ENCODE measurements at regions not wholly inside any gene's neighbourhood (a gene's known extent, or its start where the extent isn't known, plus 50 kb on each side); places are given as distances from the start of the nearest gene placed in this dataset.

DNA sequence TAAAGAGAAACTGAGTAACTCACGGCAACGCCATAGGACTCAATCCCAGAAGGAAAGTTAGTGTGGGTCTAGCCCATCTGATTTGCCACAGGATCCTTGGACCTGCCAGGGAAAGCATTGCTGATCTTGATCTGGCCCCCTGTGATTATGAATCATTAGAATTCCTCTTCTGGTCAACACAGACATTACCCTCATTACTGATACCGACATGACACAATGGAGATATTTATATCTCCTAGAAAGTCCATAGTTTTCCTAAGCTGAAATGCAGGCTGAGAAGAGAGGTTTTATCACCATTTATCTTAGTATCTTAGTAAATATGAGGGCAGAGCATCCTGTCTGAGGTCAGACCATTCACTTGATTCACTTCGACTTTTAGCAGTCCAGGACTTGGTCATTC, 75.5 kb upstream of the CCDC68 start:
- DNase-seq (no peak), ATAC-seq (no peak)
- ChIA-PET POLR2A (no interaction called here), CTCF (no interaction called here)
- Mint-ChIP-seq H3K4me3 (no peak overlapping the region), H3K4me1 (ENCODE audit: low read depth) (no peaks in the 10 kb centered on the region), H3K9me3 (no peaks in the 10 kb centered on the region), H3K27me3 (no peaks in the 10 kb centered on the region), H3K27ac (no peak overlapping the region), H3K36me3 (ENCODE audit: low read depth) (no peaks in the 10 kb centered on the region)
- intact Hi-C loops (cut with micrococcal nuclease), result no loop called here
- TF ChIP-seq, protein P1, sequence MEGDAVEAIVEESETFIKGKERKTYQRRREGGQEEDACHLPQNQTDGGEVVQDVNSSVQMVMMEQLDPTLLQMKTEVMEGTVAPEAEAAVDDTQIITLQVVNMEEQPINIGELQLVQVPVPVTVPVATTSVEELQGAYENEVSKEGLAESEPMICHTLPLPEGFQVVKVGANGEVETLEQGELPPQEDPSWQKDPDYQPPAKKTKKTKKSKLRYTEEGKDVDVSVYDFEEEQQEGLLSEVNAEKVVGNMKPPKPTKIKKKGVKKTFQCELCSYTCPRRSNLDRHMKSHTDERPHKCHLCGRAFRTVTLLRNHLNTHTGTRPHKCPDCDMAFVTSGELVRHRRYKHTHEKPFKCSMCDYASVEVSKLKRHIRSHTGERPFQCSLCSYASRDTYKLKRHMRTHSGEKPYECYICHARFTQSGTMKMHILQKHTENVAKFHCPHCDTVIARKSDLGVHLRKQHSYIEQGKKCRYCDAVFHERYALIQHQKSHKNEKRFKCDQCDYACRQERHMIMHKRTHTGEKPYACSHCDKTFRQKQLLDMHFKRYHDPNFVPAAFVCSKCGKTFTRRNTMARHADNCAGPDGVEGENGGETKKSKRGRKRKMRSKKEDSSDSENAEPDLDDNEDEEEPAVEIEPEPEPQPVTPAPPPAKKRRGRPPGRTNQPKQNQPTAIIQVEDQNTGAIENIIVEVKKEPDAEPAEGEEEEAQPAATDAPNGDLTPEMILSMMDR (IDR thresholded peaks at IDR 0.05), result no peak

DNA sequence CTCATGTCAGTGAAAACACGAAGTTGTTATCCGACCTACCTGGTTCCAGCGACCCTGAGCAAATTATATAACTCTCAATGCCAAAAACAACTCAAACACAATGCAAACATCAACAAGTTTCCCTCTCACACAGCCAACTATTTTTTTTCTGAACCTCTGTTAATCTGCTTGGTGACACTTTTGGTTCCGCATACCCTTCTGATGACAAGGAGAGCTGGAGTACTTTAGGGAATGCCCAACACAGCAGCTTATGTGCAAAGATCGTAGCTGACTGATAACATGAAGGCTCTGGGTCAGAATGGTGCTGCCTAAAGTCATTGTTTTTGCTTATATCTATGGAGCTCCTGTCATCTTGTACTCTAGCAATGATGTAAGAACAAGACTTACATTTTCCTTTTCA, 72.7 kb upstream of the CCDC68 start:
- H3K9me3 Mint-ChIP-seq, result no peaks in the 10 kb centered on the region
- no peaks in the 10 kb centered on the region for H3K27me3 Mint-ChIP-seq
- H3K36me3 Mint-ChIP-seq (ENCODE audit: low read depth), result no peaks in the 10 kb centered on the region
- no peak overlapping the region for H3K27ac Mint-ChIP-seq
- intact Hi-C loops (cut with micrococcal nuclease), result no loop called here
- no peak for DNase-seq
- CTCF ChIA-PET, result no interaction called here
- no peak overlapping the region for H3K4me3 Mint-ChIP-seq
- no peak for ATAC-seq
- no peaks in the 10 kb centered on the region for H3K4me1 Mint-ChIP-seq (ENCODE audit: low read depth)
- POLR2A ChIA-PET, result no interaction called here
- TF ChIP-seq, protein P1 (IDR thresholded peaks at IDR 0.05), result no peak

DNA sequence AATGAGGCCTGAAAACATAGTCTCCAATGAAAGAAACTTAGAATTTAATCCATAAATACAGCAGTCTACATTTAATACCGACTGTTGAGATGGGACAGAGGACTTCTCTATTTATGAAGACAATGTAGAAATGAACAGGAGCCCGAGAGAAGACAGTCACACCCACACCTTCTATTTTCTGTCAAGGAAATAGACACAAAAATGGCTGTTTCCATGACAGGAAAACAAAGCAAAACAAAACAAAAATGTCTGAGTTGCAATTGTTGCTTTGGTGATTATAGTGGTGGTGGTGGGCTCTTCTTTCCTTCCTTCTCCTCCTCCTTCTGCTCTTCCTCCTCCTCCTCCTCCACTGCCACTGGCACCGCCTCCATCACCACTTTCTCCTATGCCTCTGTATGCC, 72.3 kb upstream of the CCDC68 start:
- Mint-ChIP-seq H3K27ac (no peak overlapping the region), H3K4me3 (no peak overlapping the region), H3K9me3 (no peaks in the 10 kb centered on the region), H3K36me3 (ENCODE audit: low read depth) (no peaks in the 10 kb centered on the region), H3K4me1 (ENCODE audit: low read depth) (no peaks in the 10 kb centered on the region), H3K27me3 (no peaks in the 10 kb centered on the region)
- intact Hi-C loops (cut with micrococcal nuclease), result no loop called here
- CTCF ChIA-PET, result no interaction called here
- TF ChIP-seq, protein P1 (IDR thresholded peaks at IDR 0.05), result no peak
- ATAC-seq (no peak), DNase-seq (no peak)
- POLR2A ChIA-PET, result no interaction called here

DNA sequence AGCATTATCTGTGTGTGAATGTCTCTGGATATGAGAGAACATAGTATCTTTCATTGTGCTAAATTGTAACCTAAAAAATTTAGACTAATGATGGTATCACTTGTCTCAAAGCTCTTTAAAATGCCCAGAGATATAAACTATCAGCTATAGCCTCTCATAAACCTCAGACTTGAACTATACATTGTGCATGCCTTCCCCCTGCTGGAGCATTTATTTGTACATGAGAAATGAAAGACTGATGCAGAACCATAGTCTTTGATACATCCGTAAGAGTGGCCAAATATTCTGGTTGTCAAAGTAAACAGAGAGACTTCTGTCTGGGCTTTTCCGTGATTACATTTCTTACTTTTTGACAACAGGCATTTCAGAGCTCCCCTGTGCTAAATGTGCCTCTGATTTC, 71.9 kb upstream of the CCDC68 start:
- Mint-ChIP-seq H3K27ac (no peak overlapping the region), H3K4me1 (ENCODE audit: low read depth) (no peaks in the 10 kb centered on the region), H3K36me3 (ENCODE audit: low read depth) (no peaks in the 10 kb centered on the region), H3K4me3 (no peak overlapping the region), H3K27me3 (no peaks in the 10 kb centered on the region), H3K9me3 (no peaks in the 10 kb centered on the region)
- TF ChIP-seq, protein P1 (IDR thresholded peaks at IDR 0.05), result no peak
- ATAC-seq (no peak), DNase-seq (no peak)
- intact Hi-C loops (cut with micrococcal nuclease), result no loop called here
- ChIA-PET CTCF (no interaction called here), POLR2A (no interaction called here)

GRCh38 chr18:55024564-55024963, 65.3 kb upstream of the CCDC68 start:
- intact Hi-C loops (cut with micrococcal nuclease), result no loop called here

More at GRCh38 chr18:55024564-55024963, 65.3 kb upstream of the CCDC68 start:
- POLR2A ChIA-PET, result no interaction called here
- CTCF ChIA-PET, result no interaction called here
- DNase-seq (no peak), ATAC-seq (no peak)
- H3K4me1 Mint-ChIP-seq (ENCODE audit: low read depth), result no peaks in the 10 kb centered on the region
- TF ChIP-seq, protein P1 (IDR thresholded peaks at IDR 0.05), result no peak
- no peak overlapping the region for H3K4me3 Mint-ChIP-seq
- no peak overlapping the region for H3K27ac Mint-ChIP-seq
- H3K36me3 Mint-ChIP-seq (ENCODE audit: low read depth), result no peaks in the 10 kb centered on the region
- no peaks in the 10 kb centered on the region for H3K9me3 Mint-ChIP-seq
- no peaks in the 10 kb centered on the region for H3K27me3 Mint-ChIP-seq

All from activated CD8-positive, alpha-beta T cell treated with anti-CD3 and anti-CD28 coated beads for 36 hours (primary cell).